ENCODE measurements at regions not wholly inside any gene's neighbourhood (a gene's known extent, or its start where the extent isn't known, plus 50 kb on each side); places are given as distances from the start of the nearest gene placed in this dataset.

DNA sequence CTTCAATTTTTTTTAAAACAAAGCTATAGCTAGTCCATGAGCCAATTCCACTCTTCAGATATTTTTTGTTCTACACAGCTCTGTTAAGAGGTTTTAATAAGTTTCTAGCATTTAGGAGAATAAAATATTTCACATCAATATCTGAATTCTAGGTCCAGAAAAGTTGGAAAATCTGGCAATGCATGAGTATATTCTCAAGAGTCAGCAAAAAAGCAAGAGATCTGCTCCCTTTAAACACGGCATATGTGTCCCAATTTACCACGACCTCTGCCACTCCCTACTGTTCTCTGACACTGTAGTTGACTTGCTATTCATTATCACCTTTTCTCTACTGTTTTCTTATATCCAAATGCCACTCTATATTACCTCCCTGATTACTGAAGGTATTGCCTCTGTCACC is 145.1 kb upstream of the TGFBR2 start:
- TF ChIP-seq POLR2AphosphoS5 (IDR thresholded peaks at IDR 0.05; ENCODE audit: low read depth, low read length) (no peak), SIN3A (IDR thresholded peaks at IDR 0.05; ENCODE audit: borderline replicate concordance, insufficient read depth, low read depth, low read length) (no peak), TCF7L2 (IDR thresholded peaks at IDR 0.05; ENCODE audit: low read depth, low read length) (no peak), REST (IDR thresholded peaks at IDR 0.05; ENCODE audit: insufficient read depth in 1 of 2, low read depth in 2 of 2, low read length in 1 of 2) (no peak)
- TF ChIP-seq, protein P1, sequence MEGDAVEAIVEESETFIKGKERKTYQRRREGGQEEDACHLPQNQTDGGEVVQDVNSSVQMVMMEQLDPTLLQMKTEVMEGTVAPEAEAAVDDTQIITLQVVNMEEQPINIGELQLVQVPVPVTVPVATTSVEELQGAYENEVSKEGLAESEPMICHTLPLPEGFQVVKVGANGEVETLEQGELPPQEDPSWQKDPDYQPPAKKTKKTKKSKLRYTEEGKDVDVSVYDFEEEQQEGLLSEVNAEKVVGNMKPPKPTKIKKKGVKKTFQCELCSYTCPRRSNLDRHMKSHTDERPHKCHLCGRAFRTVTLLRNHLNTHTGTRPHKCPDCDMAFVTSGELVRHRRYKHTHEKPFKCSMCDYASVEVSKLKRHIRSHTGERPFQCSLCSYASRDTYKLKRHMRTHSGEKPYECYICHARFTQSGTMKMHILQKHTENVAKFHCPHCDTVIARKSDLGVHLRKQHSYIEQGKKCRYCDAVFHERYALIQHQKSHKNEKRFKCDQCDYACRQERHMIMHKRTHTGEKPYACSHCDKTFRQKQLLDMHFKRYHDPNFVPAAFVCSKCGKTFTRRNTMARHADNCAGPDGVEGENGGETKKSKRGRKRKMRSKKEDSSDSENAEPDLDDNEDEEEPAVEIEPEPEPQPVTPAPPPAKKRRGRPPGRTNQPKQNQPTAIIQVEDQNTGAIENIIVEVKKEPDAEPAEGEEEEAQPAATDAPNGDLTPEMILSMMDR (IDR thresholded peaks at IDR 0.05): no peak
- ATAC-seq (no peak), DNase-seq (ENCODE audit: low read depth, low spot score) (no peak)
- BruUV-seq (replicated peaks): no TSS peak
- ChIA-PET CTCF (no interaction called here), POLR2A (no interaction called here)
- intact Hi-C loops (cut with micrococcal nuclease; ENCODE audit: unreplicated experiment): no loop called here
- Histone ChIP-seq H3K9me3 (ENCODE audit: control insufficient read depth, insufficient read depth, low read depth, low read length) (no peaks in the 10 kb centered on the region), H3K4me1 (ENCODE audit: control insufficient read depth, insufficient read depth, low read length) (no peaks in the 10 kb centered on the region), H3K27ac (ENCODE audit: low read length) (no peak overlapping the region), H3K36me3 (ENCODE audit: control insufficient read depth, insufficient read depth, low read length) (no peaks in the 10 kb centered on the region), H3K27me3 (ENCODE audit: control insufficient read depth, insufficient read depth, low read length) (no peaks in the 10 kb centered on the region), H3K4me3 (ENCODE audit: low read depth in 2 of 2, low read length in 2 of 2) (no peak overlapping the region)
- in situ Hi-C loops (cut with HindIII; ENCODE audit: low pct_unique_long_range_greater_than_20kb, low sequenced_read_pairs): no loop called here

- no peak for ATAC-seq
- ChIA-PET POLR2A (no interaction called here), CTCF (no interaction called here)
- TF ChIP-seq, protein P1 (IDR thresholded peaks at IDR 0.05): no peak
- no peak for TF ChIP-seq REST (IDR thresholded peaks at IDR 0.05; ENCODE audit: insufficient read depth in 1 of 2, low read depth in 2 of 2, low read length in 1 of 2)
- no peak for TF ChIP-seq POLR2AphosphoS5 (IDR thresholded peaks at IDR 0.05; ENCODE audit: low read depth, low read length)
- TF ChIP-seq TCF7L2 (IDR thresholded peaks at IDR 0.05; ENCODE audit: low read depth, low read length): no peak
- no peak for TF ChIP-seq SIN3A (IDR thresholded peaks at IDR 0.05; ENCODE audit: borderline replicate concordance, insufficient read depth, low read depth, low read length)
- Histone ChIP-seq H3K36me3 (ENCODE audit: control insufficient read depth, insufficient read depth, low read length) (no peaks in the 10 kb centered on the region), H3K9me3 (ENCODE audit: control insufficient read depth, insufficient read depth, low read depth, low read length) (no peaks in the 10 kb centered on the region), H3K4me3 (ENCODE audit: low read depth in 2 of 2, low read length in 2 of 2) (no peak overlapping the region), H3K27me3 (ENCODE audit: control insufficient read depth, insufficient read depth, low read length) (no peaks in the 10 kb centered on the region), H3K27ac (ENCODE audit: low read length) (no peak overlapping the region), H3K4me1 (ENCODE audit: control insufficient read depth, insufficient read depth, low read length) (no peaks in the 10 kb centered on the region)
- intact Hi-C loops (cut with micrococcal nuclease; ENCODE audit: unreplicated experiment): no loop called here
- BruUV-seq (replicated peaks): no TSS peak
- no peak for DNase-seq (ENCODE audit: low read depth, low spot score)
- in situ Hi-C loops (cut with HindIII; ENCODE audit: low pct_unique_long_range_greater_than_20kb, low sequenced_read_pairs): no loop called here
Measured at GRCh38 chr3:30462721-30463470, 143.5 kb upstream of the TGFBR2 start.

Data from Panc1 (cell line).